A673 (cell line): ENCODE measurements at regions not wholly inside any gene's neighbourhood (a gene's known extent, or its start where the extent isn't known, plus 50 kb on each side); places are given as distances from the start of the nearest gene placed in this dataset.
A peak's percentile ranks its signal among the peaks of the same experiment; 100 is the strongest.

ENCODE experiments used
- BruUV-seq: library from RNA; stranded (reverse); fragments of 400-500 nt; replicated peaks from 2 replicates; lab custom pipeline; 2021; lab: Mats Ljungman, UMichigan
- CTCF ChIA-PET: fragments of 300-600 bp; sonication (Branson Sonifier 250); formaldehyde crosslinking; loops from one replicate; lab custom pipeline; 2022; ENCODE audit warnings: antibody characterized with exemption; lab: Charles Lee
- POLR2A ChIA-PET: fragments of 300-600 bp; sonication (Branson Sonifier 250); formaldehyde crosslinking; loops from one replicate; lab custom pipeline; 2022; ENCODE audit warnings: antibody characterized with exemption; ENCODE audit not compliant: low non-redundant PET; lab: Charles Lee
- DNase-seq: peaks from one replicate; pipeline ENCODE4 v3.0.0-alpha.2; 2015; ENCODE audit warnings: low spot score
- H3K27ac ChIP-seq: fragments of 200-600 bp; sonication (generic); 2 replicates; pipeline ENCODE4 v1.5.1; 2016; ENCODE audit warnings: mixed run types, low read depth, mild to moderate bottlenecking, mixed read lengths, antibody characterized with exemption, low read length; ENCODE audit not compliant: poor library complexity, severe bottlenecking
- H3K27me3 ChIP-seq: fragments of 200-600 bp; sonication (generic); replicated peaks from 2 replicates; pipeline ENCODE4 v1.6.1; 2017; ENCODE audit warnings: mixed run types, low read depth, mild to moderate bottlenecking, mixed read lengths, antibody characterized with exemption, low read length; ENCODE audit not compliant: insufficient read depth, poor library complexity
- H3K36me3 ChIP-seq: fragments of 200-600 bp; sonication (generic); 2 replicates; pipeline ENCODE4 v1.6.1; 2016; ENCODE audit warnings: mixed run types, mild to moderate bottlenecking, mixed read lengths, antibody characterized with exemption, low read length; ENCODE audit not compliant: insufficient read depth, poor library complexity, severe bottlenecking
- H3K4me1 ChIP-seq: fragments of 200-600 bp; sonication (generic); 2 replicates; pipeline ENCODE4 v1.6.1; 2017; ENCODE audit warnings: mixed run types, mild to moderate bottlenecking, mixed read lengths, antibody characterized with exemption, low read length; ENCODE audit not compliant: insufficient read depth, poor library complexity, severe bottlenecking
- H3K4me3 ChIP-seq: fragments of 200-600 bp; sonication (generic); 2 replicates; pipeline ENCODE4 v1.5.1; 2016; ENCODE audit warnings: low read depth, mixed run types, mild to moderate bottlenecking, mixed read lengths, low read length; ENCODE audit not compliant: poor library complexity, severe bottlenecking
- H3K9me3 ChIP-seq: fragments of 200-600 bp; sonication (generic); 2 replicates; pipeline ENCODE4 v1.6.1; 2016; ENCODE audit warnings: mixed run types, low read depth, mild to moderate bottlenecking, mixed read lengths, antibody characterized with exemption, low read length; ENCODE audit not compliant: poor library complexity, severe bottlenecking
- CTCF ChIP-seq: fragments of 300-800, 200-600 bp; sonication (generic); conservative IDR thresholded peaks from 2 replicates; pipeline ENCODE4 v1.5.1; 2017; ENCODE audit warnings: low read depth, mild to moderate bottlenecking, antibody characterized with exemption, low read length, moderate library complexity, mixed read lengths
- EZH2 ChIP-seq: fragments of 200-600 bp; sonication (generic); IDR thresholded peaks from 2 replicates; pipeline ENCODE4 v1.6.1; 2017; ENCODE audit warnings: borderline replicate concordance, low read depth, mild to moderate bottlenecking, mixed read lengths, antibody characterized with exemption, low read length; ENCODE audit not compliant: poor library complexity, severe bottlenecking
- intact Hi-C: fragments of 100-400 bp; cut with micrococcal nuclease; formaldehyde crosslinking; loops from one replicate; pipeline ENCODE4 v1.10.0; 2022; ENCODE audit not compliant: unreplicated experiment

DNA sequence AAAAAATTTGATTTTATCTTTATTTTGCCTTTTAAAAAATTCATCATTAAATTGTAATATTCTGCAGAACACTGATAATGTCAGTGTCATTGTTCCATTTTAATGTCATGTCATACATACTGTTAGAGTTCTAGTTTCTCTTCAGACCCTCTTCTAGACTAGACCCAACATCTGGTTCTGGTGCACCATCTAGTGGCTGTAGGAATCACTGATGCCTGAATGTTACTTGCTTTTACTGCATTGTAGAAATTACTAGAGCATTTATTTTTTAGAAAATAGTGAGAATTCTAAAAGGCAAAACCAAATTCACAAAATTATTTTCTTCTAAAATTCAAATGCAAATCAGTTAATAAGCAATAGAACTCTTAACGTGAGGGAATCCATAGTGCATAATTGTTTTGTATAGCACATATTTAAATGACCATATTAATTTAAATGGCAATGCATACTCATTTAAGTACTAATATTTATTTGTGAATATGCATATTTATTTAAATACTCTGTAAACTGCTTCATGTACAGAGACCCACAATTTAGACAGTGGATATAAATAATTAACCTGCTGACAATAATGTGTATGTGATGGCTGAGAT lies 425.7 kb downstream of the KLF12 start:
- POLR2A ChIA-PET: no interaction called here

GRCh38 chr13:73704587-73704986 lies 429.6 kb downstream of the KLF12 start:
- H3K36me3 ChIP-seq: no peaks in the 10 kb centered on the region
- ChIA-PET POLR2A (no interaction called here), CTCF (no interaction called here)
- H3K4me3 ChIP-seq: no peak overlapping the region
- intact Hi-C loops: loop anchor here (10.0 kb wide), 3 partner anchors 290 to 1060 kb away; no protein-coding TSS in a partner anchor
- no peaks in the 10 kb centered on the region for H3K27me3 ChIP-seq
- no peak overlapping the region for H3K27ac ChIP-seq
- BruUV-seq: no TSS peak
- no peaks in the 10 kb centered on the region for H3K9me3 ChIP-seq
- TF ChIP-seq CTCF (0 out of 2 replicates have a peak, but pooled peaks have one; percentile 14), EZH2 (no peak)
- DNase-seq: no peak
- H3K4me1 ChIP-seq: peaks cover 5% of the 10 kb centered on the region

More for the DNA sequence above, 425.7 kb downstream of the KLF12 start:
- Histone ChIP-seq H3K27me3 (no peaks in the 10 kb centered on the region), H3K36me3 (no peaks in the 10 kb centered on the region), H3K4me1 (peaks cover 5% of the 10 kb centered on the region), H3K9me3 (no peaks in the 10 kb centered on the region), H3K27ac (no peak overlapping the region), H3K4me3 (no peak overlapping the region)
- peak; percentile 83 for DNase-seq
- BruUV-seq: no TSS peak
- intact Hi-C loops: loop anchor here (1.0 to 10.0 kb wide), 6 partner anchors 294 to 1064 kb away; no protein-coding TSS in a partner anchor
- CTCF ChIA-PET: no interaction called here
- TF ChIP-seq CTCF (peak; percentile 95), EZH2 (no peak)

- no TSS peak for BruUV-seq
- no peaks in the 10 kb centered on the region for H3K27me3 ChIP-seq
- intact Hi-C loops: loop anchor here (10.0 kb wide), 3 partner anchors 289 to 1059 kb away; no protein-coding TSS in a partner anchor
- H3K36me3 ChIP-seq: no peaks in the 10 kb centered on the region
- TF ChIP-seq CTCF (no peak), EZH2 (no peak)
- H3K4me3 ChIP-seq: no peak overlapping the region
- peaks cover 5% of the 10 kb centered on the region for H3K4me1 ChIP-seq
- ChIA-PET POLR2A (no interaction called here), CTCF (no interaction called here)
- no peak for DNase-seq
- H3K27ac ChIP-seq: no peak overlapping the region
- no peaks in the 10 kb centered on the region for H3K9me3 ChIP-seq
These were observed 430.6 kb downstream of the KLF12 start for GRCh38 chr13:73703606-73704005.
